ENCODE measurements at regions not wholly inside any gene's neighbourhood (a gene's known extent, or its start where the extent isn't known, plus 50 kb on each side); places are given as distances from the start of the nearest gene placed in this dataset.
A peak's percentile ranks its signal among the peaks of the same experiment; 100 is the strongest.

- H3K27ac Mint-ChIP-seq (ENCODE audit: unreplicated experiment), result no peak overlapping the region
- H3K36me3 Mint-ChIP-seq (ENCODE audit: unreplicated experiment), result no peaks in the 10 kb centered on the region
- no peak for TF ChIP-seq CTCF (IDR thresholded peaks at IDR 0.05)
- DNase-seq (ENCODE audit: extremely low spot score, unreplicated experiment), result no peak
- no peak overlapping the region for H3K4me3 Mint-ChIP-seq (ENCODE audit: unreplicated experiment)
- H3K4me1 Mint-ChIP-seq (ENCODE audit: unreplicated experiment), result no peaks in the 10 kb centered on the region
- peaks cover 5% of the 10 kb centered on the region for H3K9me3 Mint-ChIP-seq (ENCODE audit: unreplicated experiment)
- H3K27me3 Mint-ChIP-seq (ENCODE audit: unreplicated experiment), result no peaks in the 10 kb centered on the region
Measured at GRCh38 chr16:59651662-59652061, 917.5 kb upstream of the GOT2 start.

GRCh38 chr16:59645194-59645593 lies 911.1 kb upstream of the GOT2 start:
- no peak overlapping the region for H3K4me3 Mint-ChIP-seq (ENCODE audit: unreplicated experiment)
- H3K4me1 Mint-ChIP-seq (ENCODE audit: unreplicated experiment), result no peaks in the 10 kb centered on the region
- H3K27me3 Mint-ChIP-seq (ENCODE audit: unreplicated experiment), result no peaks in the 10 kb centered on the region
- H3K9me3 Mint-ChIP-seq (ENCODE audit: unreplicated experiment), result peaks cover 27% of the 10 kb centered on the region
- TF ChIP-seq CTCF (IDR thresholded peaks at IDR 0.05), result no peak
- no peak for DNase-seq (ENCODE audit: extremely low spot score, unreplicated experiment)
- no peak overlapping the region for H3K27ac Mint-ChIP-seq (ENCODE audit: unreplicated experiment)
- H3K36me3 Mint-ChIP-seq (ENCODE audit: unreplicated experiment), result peaks cover 3% of the 10 kb centered on the region

- no peak overlapping the region for H3K4me3 Mint-ChIP-seq (ENCODE audit: unreplicated experiment)
- no peak for DNase-seq (ENCODE audit: extremely low spot score, unreplicated experiment)
- no peak for TF ChIP-seq CTCF (IDR thresholded peaks at IDR 0.05)
- peak overlapping the region; percentile 61 for H3K27ac Mint-ChIP-seq (ENCODE audit: unreplicated experiment)
- peaks cover 10% of the 10 kb centered on the region for H3K9me3 Mint-ChIP-seq (ENCODE audit: unreplicated experiment)
- H3K4me1 Mint-ChIP-seq (ENCODE audit: unreplicated experiment), result peaks cover 49% of the 10 kb centered on the region
- H3K36me3 Mint-ChIP-seq (ENCODE audit: unreplicated experiment), result no peaks in the 10 kb centered on the region
- H3K27me3 Mint-ChIP-seq (ENCODE audit: unreplicated experiment), result no peaks in the 10 kb centered on the region
Measured at GRCh38 chr16:59635674-59636073, 901.6 kb upstream of the GOT2 start.

- H3K4me3 Mint-ChIP-seq (ENCODE audit: unreplicated experiment), result no peak overlapping the region
- no peak for TF ChIP-seq CTCF (IDR thresholded peaks at IDR 0.05)
- H3K4me1 Mint-ChIP-seq (ENCODE audit: unreplicated experiment), result peaks cover 49% of the 10 kb centered on the region
- peak overlapping the region; percentile 61 for H3K27ac Mint-ChIP-seq (ENCODE audit: unreplicated experiment)
- peaks cover 10% of the 10 kb centered on the region for H3K9me3 Mint-ChIP-seq (ENCODE audit: unreplicated experiment)
- no peaks in the 10 kb centered on the region for H3K36me3 Mint-ChIP-seq (ENCODE audit: unreplicated experiment)
- DNase-seq (ENCODE audit: extremely low spot score, unreplicated experiment), result no peak
- H3K27me3 Mint-ChIP-seq (ENCODE audit: unreplicated experiment), result no peaks in the 10 kb centered on the region
Measured at GRCh38 chr16:59634951-59635350, 900.8 kb upstream of the GOT2 start.

GRCh38 chr16:59634004-59634579 lies 900.0 kb upstream of the GOT2 start:
- DNase-seq (ENCODE audit: extremely low spot score, unreplicated experiment), result no peak
- TF ChIP-seq CTCF (IDR thresholded peaks at IDR 0.05), result no peak
- H3K27ac Mint-ChIP-seq (ENCODE audit: unreplicated experiment), result peak overlapping the region; percentile 61
- peaks cover 49% of the 10 kb centered on the region for H3K4me1 Mint-ChIP-seq (ENCODE audit: unreplicated experiment)
- no peaks in the 10 kb centered on the region for H3K27me3 Mint-ChIP-seq (ENCODE audit: unreplicated experiment)
- H3K36me3 Mint-ChIP-seq (ENCODE audit: unreplicated experiment), result no peaks in the 10 kb centered on the region
- peaks cover 10% of the 10 kb centered on the region for H3K9me3 Mint-ChIP-seq (ENCODE audit: unreplicated experiment)
- no peak overlapping the region for H3K4me3 Mint-ChIP-seq (ENCODE audit: unreplicated experiment)
